ENCODE measurements at regions not wholly inside any gene's neighbourhood (a gene's known extent, or its start where the extent isn't known, plus 50 kb on each side); places are given as distances from the start of the nearest gene placed in this dataset.
"Not testable (repeated sequence)": the region's sequence is repeated elsewhere in the genome, so short reads cannot be mapped to it uniquely, and the experiment has no call there.

- no peaks in the 10 kb centered on the region for H3K27me3 Mint-ChIP-seq
- H3K36me3 Mint-ChIP-seq = peaks cover 0 to 4% of the 10 kb centered on the region in 2 donors
- intact Hi-C loops (cut with micrococcal nuclease) = no loop called here
- POLR2A ChIA-PET (ENCODE audit: partially characterized antibody) = no interaction called here
- H3K4me3 Mint-ChIP-seq = no peak overlapping the region
- peaks cover 0 to 3% (median under 1%) of the 10 kb centered on the region in 8 donors for H3K9me3 Mint-ChIP-seq
- CTCF ChIA-PET (ENCODE audit: partially characterized antibody) = no interaction called here
- peaks cover 5 to 7% (median 5%) of the 10 kb centered on the region in 4 donors for H3K4me1 Mint-ChIP-seq
- Histone ChIP-seq H3K4me3 (ENCODE audit: low read length in 2 of 2) (no peak overlapping the region), H3K36me3 (ENCODE audit: insufficient read depth, low read length) (no peaks in the 10 kb centered on the region), H3K9me3 (ENCODE audit: control insufficient read depth in 1 of 2, low read length in 2 of 2) (no peaks in the 10 kb centered on the region), H3K4me1 (ENCODE audit: insufficient read depth, low read length) (peaks cover 5% of the 10 kb centered on the region), H3K27me3 (ENCODE audit: insufficient read depth, low read length) (no peaks in the 10 kb centered on the region), H3K27ac (ENCODE audit: low read depth, low read length) (no peak overlapping the region)
- DNase-seq = no peak
- H3K27ac Mint-ChIP-seq = no peak overlapping the region
Measured at GRCh38 chr11:104692751-104693150, 205.5 kb downstream of the CASP12 start.

- POLR2A ChIA-PET (ENCODE audit: partially characterized antibody) = no interaction called here
- CTCF ChIA-PET (ENCODE audit: partially characterized antibody) = no interaction called here
- H3K27me3 ChIP-seq (ENCODE audit: insufficient read depth, low read length) = no peaks in the 10 kb centered on the region
- no peak for DNase-seq
- peaks cover 6% of the 10 kb centered on the region for H3K4me1 ChIP-seq (ENCODE audit: insufficient read depth, low read length)
- Mint-ChIP-seq H3K4me3 (no peak overlapping the region), H3K27ac (no peak overlapping the region), H3K36me3 (peaks cover 0 to 4% of the 10 kb centered on the region in 2 donors), H3K4me1 (peaks cover 5 to 7% (median 5%) of the 10 kb centered on the region in 4 donors), H3K27me3 (no peaks in the 10 kb centered on the region), H3K9me3 (peaks cover 0 to 3% (median 0%) of the 10 kb centered on the region in 8 donors)
- no peaks in the 10 kb centered on the region for H3K9me3 ChIP-seq (ENCODE audit: control insufficient read depth in 1 of 2, low read length in 2 of 2)
- intact Hi-C loops (cut with micrococcal nuclease) = loop anchor here (2.0 kb wide), 1 partner anchor 14 kb away; no protein-coding TSS in a partner anchor
- H3K4me3 ChIP-seq (ENCODE audit: low read length in 2 of 2) = no peak overlapping the region
- no peak overlapping the region for H3K27ac ChIP-seq (ENCODE audit: low read depth, low read length)
- H3K36me3 ChIP-seq (ENCODE audit: insufficient read depth, low read length) = no peaks in the 10 kb centered on the region
Measured at GRCh38 chr11:104691129-104691528, 207.1 kb downstream of the CASP12 start.

GRCh38 chr11:104690241-104690640 is 208.0 kb downstream of the CASP12 start:
- H3K4me3 ChIP-seq (ENCODE audit: low read length in 2 of 2) = no peak overlapping the region
- H3K9me3 ChIP-seq (ENCODE audit: control insufficient read depth in 1 of 2, low read length in 2 of 2) = no peaks in the 10 kb centered on the region
- no peak for DNase-seq
- Mint-ChIP-seq H3K4me3 (no peak overlapping the region), H3K27ac (no peak overlapping the region), H3K36me3 (peaks cover 0 to 4% of the 10 kb centered on the region in 2 donors), H3K27me3 (no peaks in the 10 kb centered on the region), H3K9me3 (peaks cover 0 to 3% (median 0%) of the 10 kb centered on the region in 8 donors), H3K4me1 (peaks cover 4 to 7% (median 5%) of the 10 kb centered on the region in 4 donors)
- H3K27ac ChIP-seq (ENCODE audit: low read depth, low read length) = no peak overlapping the region
- no peaks in the 10 kb centered on the region for H3K36me3 ChIP-seq (ENCODE audit: insufficient read depth, low read length)
- H3K4me1 ChIP-seq (ENCODE audit: insufficient read depth, low read length) = peaks cover 6% of the 10 kb centered on the region
- ChIA-PET POLR2A (ENCODE audit: partially characterized antibody) (no interaction called here), CTCF (ENCODE audit: partially characterized antibody) (no interaction called here)
- intact Hi-C loops (cut with micrococcal nuclease) = loop anchor here (2.0 kb wide), 1 partner anchor 15 kb away; no protein-coding TSS in a partner anchor
- no peaks in the 10 kb centered on the region for H3K27me3 ChIP-seq (ENCODE audit: insufficient read depth, low read length)

GRCh38 chr11:104688731-104689130 is 209.5 kb downstream of the CASP12 start:
- no peak overlapping the region for H3K4me3 Mint-ChIP-seq

GRCh38 chr11:104682206-104682605 is 216.1 kb downstream of the CASP12 start:
- no peak for DNase-seq
- ChIA-PET CTCF (ENCODE audit: partially characterized antibody) (no interaction called here), POLR2A (ENCODE audit: partially characterized antibody) (no interaction called here)
- H3K4me3 ChIP-seq (ENCODE audit: low read length in 2 of 2) = no peak overlapping the region
- H3K4me3 Mint-ChIP-seq = no peak overlapping the region
- no peaks in the 10 kb centered on the region for H3K9me3 ChIP-seq (ENCODE audit: control insufficient read depth in 1 of 2, low read length in 2 of 2)
- H3K36me3 ChIP-seq (ENCODE audit: insufficient read depth, low read length) = no peaks in the 10 kb centered on the region
- no peak overlapping the region for H3K27ac Mint-ChIP-seq
- H3K4me1 Mint-ChIP-seq = peaks cover 0 to 5% (median 4%) of the 10 kb centered on the region in 4 donors
- no peaks in the 10 kb centered on the region for H3K4me1 ChIP-seq (ENCODE audit: insufficient read depth, low read length)
- no peaks in the 10 kb centered on the region for H3K36me3 Mint-ChIP-seq
- peaks cover 0 to 4% (median 0%) of the 10 kb centered on the region in 8 donors for H3K9me3 Mint-ChIP-seq
- intact Hi-C loops (cut with micrococcal nuclease) = no loop called here
- H3K27me3 ChIP-seq (ENCODE audit: insufficient read depth, low read length) = no peaks in the 10 kb centered on the region
- no peaks in the 10 kb centered on the region for H3K27me3 Mint-ChIP-seq
- no peak overlapping the region for H3K27ac ChIP-seq (ENCODE audit: low read depth, low read length)

More at GRCh38 chr11:104688731-104689130, 209.5 kb downstream of the CASP12 start:
- Histone ChIP-seq H3K36me3 (ENCODE audit: insufficient read depth, low read length) (no peaks in the 10 kb centered on the region), H3K4me3 (ENCODE audit: low read length in 2 of 2) (no peak overlapping the region), H3K4me1 (ENCODE audit: insufficient read depth, low read length) (peaks cover 6% of the 10 kb centered on the region), H3K9me3 (ENCODE audit: control insufficient read depth in 1 of 2, low read length in 2 of 2) (no peaks in the 10 kb centered on the region), H3K27me3 (ENCODE audit: insufficient read depth, low read length) (no peaks in the 10 kb centered on the region), H3K27ac (ENCODE audit: low read depth, low read length) (no peak overlapping the region)
- Mint-ChIP-seq H3K27ac (no peak overlapping the region), H3K36me3 (peaks cover 0 to 4% of the 10 kb centered on the region in 2 donors), H3K27me3 (no peaks in the 10 kb centered on the region), H3K4me1 (peaks cover 2 to 5% (median 5%) of the 10 kb centered on the region in 4 donors), H3K9me3 (peaks cover 0 to 3% (median 0%) of the 10 kb centered on the region in 8 donors)
- intact Hi-C loops (cut with micrococcal nuclease) = no loop called here
- DNase-seq = no peak
- POLR2A ChIA-PET (ENCODE audit: partially characterized antibody) = no interaction called here
- CTCF ChIA-PET (ENCODE audit: partially characterized antibody) = no interaction called here

- DNase-seq = no peak
- ChIA-PET POLR2A (ENCODE audit: partially characterized antibody) (no interaction called here), CTCF (ENCODE audit: partially characterized antibody) (no interaction called here)
- Histone ChIP-seq H3K27ac (ENCODE audit: low read depth, low read length) (no peak overlapping the region), H3K9me3 (ENCODE audit: control insufficient read depth in 1 of 2, low read length in 2 of 2) (no peaks in the 10 kb centered on the region), H3K27me3 (ENCODE audit: insufficient read depth, low read length) (no peaks in the 10 kb centered on the region), H3K36me3 (ENCODE audit: insufficient read depth, low read length) (no peaks in the 10 kb centered on the region), H3K4me3 (ENCODE audit: low read length in 2 of 2) (no peak overlapping the region), H3K4me1 (ENCODE audit: insufficient read depth, low read length) (no peaks in the 10 kb centered on the region)
- H3K27ac Mint-ChIP-seq = peak overlapping the region in 1 of 7 donors; percentile 35
- no peaks in the 10 kb centered on the region for H3K27me3 Mint-ChIP-seq
- intact Hi-C loops (cut with micrococcal nuclease) = no loop called here
- peaks cover 0 to 5% (median 4%) of the 10 kb centered on the region in 4 donors for H3K4me1 Mint-ChIP-seq
- H3K4me3 Mint-ChIP-seq = no peak overlapping the region
- no peaks in the 10 kb centered on the region for H3K36me3 Mint-ChIP-seq
- peaks cover 0 to 8% (median 6%) of the 10 kb centered on the region in 8 donors for H3K9me3 Mint-ChIP-seq
Measured at GRCh38 chr11:104679258-104679657, 219.0 kb downstream of the CASP12 start.

GRCh38 chr11:104678408-104678807 is 219.9 kb downstream of the CASP12 start:
- Mint-ChIP-seq H3K9me3 (peaks cover 0 to 8% (median 6%) of the 10 kb centered on the region in 8 donors), H3K4me3 (no peak overlapping the region), H3K27me3 (no peaks in the 10 kb centered on the region), H3K27ac (peak overlapping the region in 1 of 7 donors; percentile 15), H3K36me3 (no peaks in the 10 kb centered on the region), H3K4me1 (peaks cover 0 to 5% (median 4%) of the 10 kb centered on the region in 4 donors)
- H3K9me3 ChIP-seq (ENCODE audit: control insufficient read depth in 1 of 2, low read length in 2 of 2) = no peaks in the 10 kb centered on the region
- no peak overlapping the region for H3K4me3 ChIP-seq (ENCODE audit: low read length in 2 of 2)
- H3K36me3 ChIP-seq (ENCODE audit: insufficient read depth, low read length) = no peaks in the 10 kb centered on the region
- no peaks in the 10 kb centered on the region for H3K27me3 ChIP-seq (ENCODE audit: insufficient read depth, low read length)
- no peak for DNase-seq
- intact Hi-C loops (cut with micrococcal nuclease) = no loop called here
- H3K27ac ChIP-seq (ENCODE audit: low read depth, low read length) = no peak overlapping the region
- POLR2A ChIA-PET (ENCODE audit: partially characterized antibody) = no interaction called here
- CTCF ChIA-PET (ENCODE audit: partially characterized antibody) = no interaction called here
- H3K4me1 ChIP-seq (ENCODE audit: insufficient read depth, low read length) = no peaks in the 10 kb centered on the region

- POLR2A ChIA-PET (ENCODE audit: partially characterized antibody); CTCF ChIA-PET (ENCODE audit: partially characterized antibody); H3K27ac ChIP-seq (ENCODE audit: low read depth, low read length): not testable (repeated sequence)
Measured at GRCh38 chr11:104677069-104677468, 221.2 kb downstream of the CASP12 start.

More at GRCh38 chr11:104677069-104677468, 221.2 kb downstream of the CASP12 start:
- H3K4me1 ChIP-seq (ENCODE audit: insufficient read depth, low read length); intact Hi-C loops (cut with micrococcal nuclease); H3K27me3 ChIP-seq (ENCODE audit: insufficient read depth, low read length); H3K9me3 Mint-ChIP-seq; H3K4me1 Mint-ChIP-seq; H3K4me3 ChIP-seq (ENCODE audit: low read length in 2 of 2); H3K4me3 Mint-ChIP-seq; H3K9me3 ChIP-seq (ENCODE audit: control insufficient read depth in 1 of 2, low read length in 2 of 2); H3K27me3 Mint-ChIP-seq; DNase-seq; H3K36me3 Mint-ChIP-seq; H3K36me3 ChIP-seq (ENCODE audit: insufficient read depth, low read length); H3K27ac Mint-ChIP-seq: not testable (repeated sequence)
